ENCODE measurements at regions not wholly inside any gene's neighbourhood (a gene's known extent, or its start where the extent isn't known, plus 50 kb on each side); places are given as distances from the start of the nearest gene placed in this dataset.

DNA sequence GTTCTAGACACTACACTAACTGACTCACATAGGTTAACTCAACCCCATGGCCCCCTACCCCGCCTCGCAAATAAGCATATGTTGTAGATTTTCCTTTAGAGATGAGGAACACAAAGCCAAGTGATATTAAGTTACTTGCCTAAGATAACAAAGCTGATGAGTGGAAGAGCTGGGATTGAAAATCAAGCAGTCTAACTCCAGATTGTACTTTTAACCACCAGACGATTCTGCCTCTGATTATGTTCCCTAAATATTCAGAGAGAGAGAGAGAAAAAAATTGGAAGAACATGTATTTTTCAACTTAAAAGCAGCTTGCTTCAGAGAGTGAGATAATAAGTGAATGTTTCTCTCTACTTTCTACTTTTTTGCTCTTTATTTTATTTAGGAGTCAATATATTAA lies 66.9 kb upstream of the THBS1 start:
- no peak overlapping the region for H3K27ac ChIP-seq (ENCODE audit: low read depth, low read length)
- H3K14ac ChIP-seq (ENCODE audit: insufficient read length) = no peak overlapping the region
- H3K4me3 ChIP-seq (ENCODE audit: extremely low read depth in 1 of 4, insufficient read depth in 2 of 4, low read depth in 3 of 4, low read length in 4 of 4) = no peak overlapping the region
- WGBS, 2 experiments (ENCODE audit: extremely low coverage in 1 of 2, insufficient coverage in 1 of 2, insufficient read length in 1 of 2, insufficient replicate concordance in 2 of 2, low coverage in 1 of 2, low lambda C conversion rate in 2 of 2, missing lambda C conversion rate in 1 of 2) = 92% methylated on average over 3 of the region's 3 CpGs; no CpG with 5 or more reads in 1 of the 2 experiments
- H3K79me1 ChIP-seq (ENCODE audit: low read depth, low read length) = no peaks in the 10 kb centered on the region
- no peak overlapping the region for H2BK15ac ChIP-seq (ENCODE audit: low read length)
- H2AFZ ChIP-seq (ENCODE audit: low read length) = no peak overlapping the region
- H4K20me1 ChIP-seq (replicated peaks in 1 of 2; ENCODE audit: control insufficient read depth in 1 of 2, insufficient read depth in 2 of 2, low read length in 2 of 2) = no peaks in the 10 kb centered on the region
- H3K23ac ChIP-seq (ENCODE audit: insufficient read length) = no peak overlapping the region
- H2AK5ac ChIP-seq (ENCODE audit: low read depth, low read length) = no peak overlapping the region
- H3K27me3 ChIP-seq (replicated peaks in 1 of 4; ENCODE audit: control insufficient read depth in 3 of 4, extremely low read depth in 1 of 4, insufficient read depth in 3 of 4, low read length in 3 of 4) = no peaks in the 10 kb centered on the region
- FAIRE-seq (no peak), DNase-seq (ENCODE audit: low read depth in 1 of 2, low spot score in 2 of 2) (no peak)
- no peak overlapping the region for H3K4ac ChIP-seq (replicated peaks; ENCODE audit: insufficient read length, low read depth, low read length)
- no peaks in the 10 kb centered on the region for H3K4me1 ChIP-seq (replicated peaks in 1 of 4; ENCODE audit: control insufficient read depth in 3 of 4, insufficient read depth in 4 of 4, low read length in 3 of 4)
- H2BK12ac ChIP-seq (ENCODE audit: low read depth, low read length) = no peak overlapping the region
- H2BK120ac ChIP-seq (replicated peaks; ENCODE audit: low read depth, low read length) = no peak overlapping the region
- H2BK20ac ChIP-seq (ENCODE audit: low read length) = no peak overlapping the region
- H3K9ac ChIP-seq (replicated peaks in 1 of 4; ENCODE audit: extremely low read depth in 1 of 4, low read depth in 3 of 4, low read length in 3 of 4) = no peak overlapping the region
- H4K91ac ChIP-seq (replicated peaks; ENCODE audit: insufficient read length, low read length) = no peak overlapping the region
- no peaks in the 10 kb centered on the region for H3K79me2 ChIP-seq (ENCODE audit: control insufficient read depth in 1 of 2, insufficient read depth in 2 of 2, low read length in 2 of 2)
- no peak overlapping the region for H3K56ac ChIP-seq (replicated peaks; ENCODE audit: insufficient read length, low read depth, low read length)
- H4K5ac ChIP-seq (ENCODE audit: insufficient read length, low read depth, low read length) = no peak overlapping the region
- ChIA-PET POLR2A (ENCODE audit: partially characterized antibody) (no interaction called here), CTCF (ENCODE audit: partially characterized antibody) (no interaction called here)
- no peak overlapping the region for H2BK5ac ChIP-seq (ENCODE audit: low read depth, low read length)
- no peaks in the 10 kb centered on the region for H3K23me2 ChIP-seq (ENCODE audit: low read depth, low read length)
- H3K36me3 ChIP-seq (ENCODE audit: control insufficient read depth in 2 of 4, insufficient read depth in 4 of 4, low read length in 3 of 4) = no peaks in the 10 kb centered on the region
- no peaks in the 10 kb centered on the region for H3K9me3 ChIP-seq (ENCODE audit: insufficient read depth in 2 of 2, low read depth in 1 of 2, low read length in 1 of 2)
- no peak overlapping the region for H3K18ac ChIP-seq (ENCODE audit: extremely low read depth, low read length)
- H4K8ac ChIP-seq (ENCODE audit: extremely low read depth, insufficient read depth, low read length) = no peak overlapping the region
- H3K4me2 ChIP-seq (ENCODE audit: insufficient read depth in 1 of 2, low read depth in 2 of 2, low read length in 2 of 2) = no peak overlapping the region
- no peak for TF ChIP-seq CREB1 (IDR thresholded peaks at IDR 0.05)
- no peak for TF ChIP-seq ZNF274 (IDR thresholded peaks at IDR 0.05; ENCODE audit: borderline replicate concordance, extremely low read depth, low read length)
- TF ChIP-seq CBX5 (IDR thresholded peaks at IDR 0.05; ENCODE audit: low read depth, low read length) = no peak
- no peak for TF ChIP-seq SRF (IDR thresholded peaks at IDR 0.05; ENCODE audit: low read depth, low read length)
- TF ChIP-seq, protein P1, sequence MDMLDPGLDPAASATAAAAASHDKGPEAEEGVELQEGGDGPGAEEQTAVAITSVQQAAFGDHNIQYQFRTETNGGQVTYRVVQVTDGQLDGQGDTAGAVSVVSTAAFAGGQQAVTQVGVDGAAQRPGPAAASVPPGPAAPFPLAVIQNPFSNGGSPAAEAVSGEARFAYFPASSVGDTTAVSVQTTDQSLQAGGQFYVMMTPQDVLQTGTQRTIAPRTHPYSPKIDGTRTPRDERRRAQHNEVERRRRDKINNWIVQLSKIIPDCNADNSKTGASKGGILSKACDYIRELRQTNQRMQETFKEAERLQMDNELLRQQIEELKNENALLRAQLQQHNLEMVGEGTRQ (IDR thresholded peaks at IDR 0.05; ENCODE audit: low read length) = no peak
- no peak for TF ChIP-seq SIRT6 (IDR thresholded peaks at IDR 0.05; ENCODE audit: low read length)
- TF ChIP-seq, protein P2, sequence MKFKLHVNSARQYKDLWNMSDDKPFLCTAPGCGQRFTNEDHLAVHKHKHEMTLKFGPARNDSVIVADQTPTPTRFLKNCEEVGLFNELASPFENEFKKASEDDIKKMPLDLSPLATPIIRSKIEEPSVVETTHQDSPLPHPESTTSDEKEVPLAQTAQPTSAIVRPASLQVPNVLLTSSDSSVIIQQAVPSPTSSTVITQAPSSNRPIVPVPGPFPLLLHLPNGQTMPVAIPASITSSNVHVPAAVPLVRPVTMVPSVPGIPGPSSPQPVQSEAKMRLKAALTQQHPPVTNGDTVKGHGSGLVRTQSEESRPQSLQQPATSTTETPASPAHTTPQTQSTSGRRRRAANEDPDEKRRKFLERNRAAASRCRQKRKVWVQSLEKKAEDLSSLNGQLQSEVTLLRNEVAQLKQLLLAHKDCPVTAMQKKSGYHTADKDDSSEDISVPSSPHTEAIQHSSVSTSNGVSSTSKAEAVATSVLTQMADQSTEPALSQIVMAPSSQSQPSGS (IDR thresholded peaks at IDR 0.05; ENCODE audit: low read length) = no peak
- TF ChIP-seq CBX8 (IDR thresholded peaks at IDR 0.05; ENCODE audit: borderline replicate concordance, low read depth, low read length) = no peak
- TF ChIP-seq SIN3A (conservative IDR thresholded peaks at IDR 0.05 in 1 of 2, IDR thresholded peaks at IDR 0.05 in 1 of 2; ENCODE audit: low read depth in 1 of 2, low read length in 2 of 2) = no peak
- no peak for TF ChIP-seq CEBPB (IDR thresholded peaks at IDR 0.05; ENCODE audit: low read depth, low read length)
- TF ChIP-seq EGR1 (IDR thresholded peaks at IDR 0.05; ENCODE audit: borderline replicate concordance, low read depth, low read length) = no peak
- no peak for TF ChIP-seq FOSL1 (IDR thresholded peaks at IDR 0.05; ENCODE audit: insufficient read depth, low read depth, low read length)
- no peak for TF ChIP-seq BCL11A (IDR thresholded peaks at IDR 0.05; ENCODE audit: low read depth in 2 of 2, low read length in 2 of 2)
